IPS-18a (cell line): ENCODE measurements at regions not wholly inside any gene's neighbourhood (a gene's known extent, or its start where the extent isn't known, plus 50 kb on each side); places are given as distances from the start of the nearest gene placed in this dataset.
"Not testable (repeated sequence)": the region's sequence is repeated elsewhere in the genome, so short reads cannot be mapped to it uniquely, and the experiment has no call there.

Source experiments
- H3K27ac ChIP-seq: one replicate; pipeline ENCODE4 v1.5.1; 2013; ENCODE audit warnings: low read length
- H3K27me3 ChIP-seq: one replicate; pipeline ENCODE4 v1.6.1; 2013; ENCODE audit warnings: mild to moderate bottlenecking, low read length; ENCODE audit not compliant: control insufficient read depth, insufficient read depth
- H3K36me3 ChIP-seq: one replicate; pipeline ENCODE4 v1.6.1; 2013; ENCODE audit warnings: low read depth, low read length; ENCODE audit not compliant: control insufficient read depth
- H3K4me1 ChIP-seq: one replicate; pipeline ENCODE4 v1.6.1; 2013; ENCODE audit warnings: low read depth, low read length; ENCODE audit not compliant: control insufficient read depth
- H3K4me3 ChIP-seq: one replicate; pipeline ENCODE4 v1.5.1; 2013; ENCODE audit warnings: low read length
- H3K9ac ChIP-seq: one replicate; pipeline ENCODE4 v1.6.1; 2013; ENCODE audit warnings: mild to moderate bottlenecking, low read length, moderate library complexity
- H3K9me3 ChIP-seq: one replicate; pipeline ENCODE4 v1.6.1; 2013; ENCODE audit warnings: low read depth, low read length; ENCODE audit not compliant: control insufficient read depth

DNA sequence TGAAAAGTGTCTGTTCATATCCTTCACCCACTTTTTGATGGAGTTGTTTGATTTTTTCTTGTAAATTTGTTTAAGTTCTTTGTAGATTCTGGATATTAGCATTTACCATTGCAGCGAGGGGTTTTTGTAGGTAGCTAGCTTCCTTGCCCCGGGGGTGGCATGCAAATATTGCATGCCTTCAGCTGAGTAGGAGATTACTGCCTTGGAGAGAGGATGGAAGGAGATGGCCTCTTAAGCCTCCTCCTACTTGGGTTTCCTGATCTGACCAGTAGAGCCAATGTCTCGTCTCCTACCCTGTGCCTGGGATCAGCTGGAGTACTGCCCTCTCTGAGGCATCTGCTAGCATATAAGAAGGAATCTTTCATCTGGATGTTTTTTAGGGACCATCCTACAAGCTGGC is 134.4 kb upstream of the CCND2 start:
- Histone ChIP-seq H3K27me3 (no peaks in the 10 kb centered on the region), H3K9me3 (no peaks in the 10 kb centered on the region)

DNA sequence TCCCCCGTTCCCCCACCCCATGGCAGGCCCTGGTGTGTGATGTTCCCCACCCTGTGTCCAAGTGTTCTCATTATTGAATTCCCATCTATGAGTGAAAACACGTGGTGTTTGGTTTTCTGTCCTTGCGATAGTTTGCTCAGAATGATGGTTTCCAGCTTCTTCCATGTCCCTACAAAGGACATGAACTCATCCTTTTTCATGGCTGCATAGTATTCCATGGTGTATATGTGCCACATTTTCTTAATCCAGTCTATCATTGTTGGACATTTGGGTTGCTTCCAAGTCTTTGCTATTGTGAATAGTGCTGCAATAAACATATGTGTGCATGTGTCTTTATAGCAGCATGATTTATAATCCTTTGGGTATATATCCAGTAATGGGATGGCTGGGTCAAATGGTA is 135.0 kb upstream of the CCND2 start:
- not testable (repeated sequence) for H3K27me3 ChIP-seq, H3K9me3 ChIP-seq, H3K4me3 ChIP-seq, H3K9ac ChIP-seq, H3K27ac ChIP-seq, H3K36me3 ChIP-seq
- peaks cover 26% of the 10 kb centered on the region for H3K4me1 ChIP-seq

More for the DNA sequence above, 134.4 kb upstream of the CCND2 start:
- peaks cover 19% of the 10 kb centered on the region for H3K4me1 ChIP-seq
- H3K36me3 ChIP-seq: no peaks in the 10 kb centered on the region
- no peak overlapping the region for H3K4me3 ChIP-seq
- H3K9ac ChIP-seq: no peak overlapping the region
- no peak overlapping the region for H3K27ac ChIP-seq

DNA sequence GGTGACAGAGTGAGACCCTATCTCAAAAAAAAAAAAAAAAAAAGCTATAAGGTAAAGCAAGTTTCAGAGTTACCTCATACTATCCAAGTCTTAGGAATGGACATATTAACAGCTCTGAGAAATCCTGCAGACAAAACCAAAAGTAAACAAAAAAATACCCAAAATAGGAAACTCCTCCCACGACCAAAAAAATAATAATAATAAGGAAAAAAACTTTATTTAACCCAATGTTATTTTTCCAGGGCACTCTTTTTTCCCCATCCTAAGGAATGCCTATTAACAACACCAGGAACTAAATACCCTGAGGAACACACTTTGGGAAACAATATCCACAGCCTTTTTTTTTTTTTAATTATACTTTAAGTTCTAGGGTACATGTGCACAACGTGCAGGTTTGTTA is 135.5 kb upstream of the CCND2 start:
- no peak overlapping the region for H3K27ac ChIP-seq
- peaks cover 29% of the 10 kb centered on the region for H3K4me1 ChIP-seq
- no peaks in the 10 kb centered on the region for H3K27me3 ChIP-seq
- H3K9ac ChIP-seq: no peak overlapping the region
- H3K4me3 ChIP-seq: no peak overlapping the region
- H3K36me3 ChIP-seq: no peaks in the 10 kb centered on the region
- H3K9me3 ChIP-seq: no peaks in the 10 kb centered on the region

DNA sequence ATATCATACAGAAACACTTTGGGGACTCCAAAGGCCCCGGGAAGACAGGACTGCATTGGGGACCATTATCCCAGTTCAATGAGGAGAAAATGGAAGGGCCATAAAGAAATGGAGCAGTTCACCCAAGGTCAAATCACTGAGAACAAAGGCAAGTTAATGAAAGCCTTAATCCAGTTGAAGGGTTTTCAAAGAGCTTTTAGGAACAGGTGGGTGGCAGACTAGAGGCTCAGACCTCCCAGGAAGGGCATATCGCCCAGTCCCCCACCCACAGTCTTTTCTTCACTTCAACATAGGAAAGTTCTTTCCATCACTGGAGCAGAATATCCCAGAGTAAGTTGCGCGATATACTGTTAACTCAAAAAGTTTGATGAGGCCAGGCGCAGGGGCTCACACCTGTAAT is 136.1 kb upstream of the CCND2 start:
- H3K9me3 ChIP-seq: no peaks in the 10 kb centered on the region
- no peak overlapping the region for H3K4me3 ChIP-seq
- peaks cover 29% of the 10 kb centered on the region for H3K4me1 ChIP-seq
- no peak overlapping the region for H3K27ac ChIP-seq
- H3K27me3 ChIP-seq: no peaks in the 10 kb centered on the region
- H3K9ac ChIP-seq: no peak overlapping the region
- no peaks in the 10 kb centered on the region for H3K36me3 ChIP-seq

DNA sequence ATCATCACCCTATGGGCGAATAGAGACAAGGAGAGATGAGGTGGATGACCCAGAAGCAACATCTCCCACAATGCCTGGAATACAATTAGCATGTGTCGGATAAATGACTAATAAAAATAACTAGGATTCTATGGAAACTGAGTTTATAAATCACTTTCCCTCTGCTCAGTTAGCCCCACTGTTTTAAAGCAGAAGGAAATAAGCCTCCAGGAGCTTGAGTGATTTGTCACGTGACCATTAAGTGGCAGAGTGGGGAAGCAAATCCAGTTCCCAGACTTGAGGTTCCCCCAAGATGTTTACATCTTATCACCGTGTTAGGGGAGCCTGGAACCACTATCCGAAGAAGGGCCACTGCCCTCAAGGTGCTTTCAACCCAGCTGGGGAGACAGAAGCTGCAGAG is 136.5 kb upstream of the CCND2 start:
- Histone ChIP-seq H3K9ac (no peak overlapping the region), H3K27ac (no peak overlapping the region), H3K4me1 (peaks cover 29% of the 10 kb centered on the region), H3K4me3 (no peak overlapping the region), H3K9me3 (no peaks in the 10 kb centered on the region), H3K36me3 (no peaks in the 10 kb centered on the region), H3K27me3 (no peaks in the 10 kb centered on the region)

DNA sequence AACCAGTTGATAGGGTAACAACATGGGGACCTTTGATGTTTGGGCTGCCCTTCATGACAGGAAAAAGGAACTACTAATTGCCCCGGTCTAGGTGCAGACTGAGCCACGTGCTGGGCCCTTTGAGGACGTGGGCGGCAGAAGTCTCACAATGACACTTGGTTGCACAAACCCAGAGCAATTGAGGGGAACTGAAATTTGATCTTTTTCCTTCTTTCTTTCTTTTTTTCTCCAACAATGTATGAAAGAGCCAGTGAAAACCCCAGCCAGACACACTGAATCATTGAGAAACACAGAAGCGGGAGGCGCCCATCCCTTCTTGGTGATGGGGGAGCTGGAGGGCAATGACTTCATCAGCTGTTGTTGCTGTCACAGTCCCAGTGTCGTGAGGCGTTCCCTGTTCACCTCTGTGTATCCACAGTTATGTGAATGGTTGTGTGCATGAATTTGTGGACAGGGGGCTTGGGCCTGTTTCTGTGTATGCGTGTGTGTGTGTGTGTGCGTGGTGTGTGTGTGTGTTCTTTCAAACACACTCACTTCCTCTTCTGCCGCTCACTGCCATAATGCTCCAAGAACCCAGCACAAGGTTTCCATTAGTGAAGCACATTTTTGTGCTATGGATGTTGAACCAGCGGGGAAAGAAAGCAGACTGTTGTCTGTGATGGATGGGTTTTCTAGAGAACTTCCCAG is 137.5 kb upstream of the CCND2 start:
- H3K4me1 ChIP-seq: peaks cover 29% of the 10 kb centered on the region
- no peaks in the 10 kb centered on the region for H3K36me3 ChIP-seq
- H3K27me3 ChIP-seq: no peaks in the 10 kb centered on the region
- no peak overlapping the region for H3K4me3 ChIP-seq
- no peak overlapping the region for H3K9ac ChIP-seq
- no peaks in the 10 kb centered on the region for H3K9me3 ChIP-seq
- no peak overlapping the region for H3K27ac ChIP-seq

DNA sequence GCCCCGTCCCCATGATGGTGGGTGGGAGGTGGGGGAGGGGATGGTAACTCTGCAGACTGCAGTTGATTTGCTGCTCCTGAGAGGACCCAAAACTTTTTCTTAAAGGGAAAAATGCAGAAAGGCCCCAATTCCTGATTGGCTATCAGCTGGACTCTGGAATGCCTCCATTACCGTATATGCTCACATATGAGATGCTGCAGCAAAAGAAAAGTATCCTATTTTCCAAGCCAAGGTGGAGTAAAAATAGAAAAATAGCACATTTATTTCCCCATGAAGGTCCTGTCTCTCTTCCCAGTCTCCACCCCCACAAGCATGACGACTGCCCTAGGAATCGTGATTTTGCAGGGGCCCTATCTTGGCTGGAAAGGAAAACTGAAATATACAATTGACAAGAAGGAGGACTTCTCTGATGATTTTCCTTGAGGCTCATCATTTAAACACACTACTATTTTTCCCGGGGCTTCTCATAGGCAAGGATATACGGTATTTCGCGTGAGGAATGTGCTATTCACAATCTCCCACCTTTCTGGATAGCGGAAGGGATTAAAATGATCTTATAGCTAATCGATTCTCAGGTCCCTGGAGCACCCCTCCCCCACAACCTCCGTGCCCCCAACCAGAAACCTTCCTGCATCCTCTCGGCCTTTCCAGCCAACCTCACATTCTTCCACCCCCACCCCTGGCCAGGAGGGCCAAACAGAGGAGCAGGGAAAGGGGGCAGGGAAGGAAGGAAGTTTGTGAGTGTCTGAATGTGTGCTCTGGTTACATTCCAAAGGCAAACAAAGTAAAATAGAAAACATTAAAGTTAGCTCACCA is 138.9 kb upstream of the CCND2 start:
- Histone ChIP-seq H3K36me3 (no peaks in the 10 kb centered on the region), H3K9me3 (no peaks in the 10 kb centered on the region), H3K9ac (peak overlapping the region; percentile 30), H3K27ac (peak overlapping the region; percentile 71), H3K27me3 (no peaks in the 10 kb centered on the region), H3K4me1 (peaks cover 25% of the 10 kb centered on the region), H3K4me3 (peak overlapping the region; percentile 43)

DNA sequence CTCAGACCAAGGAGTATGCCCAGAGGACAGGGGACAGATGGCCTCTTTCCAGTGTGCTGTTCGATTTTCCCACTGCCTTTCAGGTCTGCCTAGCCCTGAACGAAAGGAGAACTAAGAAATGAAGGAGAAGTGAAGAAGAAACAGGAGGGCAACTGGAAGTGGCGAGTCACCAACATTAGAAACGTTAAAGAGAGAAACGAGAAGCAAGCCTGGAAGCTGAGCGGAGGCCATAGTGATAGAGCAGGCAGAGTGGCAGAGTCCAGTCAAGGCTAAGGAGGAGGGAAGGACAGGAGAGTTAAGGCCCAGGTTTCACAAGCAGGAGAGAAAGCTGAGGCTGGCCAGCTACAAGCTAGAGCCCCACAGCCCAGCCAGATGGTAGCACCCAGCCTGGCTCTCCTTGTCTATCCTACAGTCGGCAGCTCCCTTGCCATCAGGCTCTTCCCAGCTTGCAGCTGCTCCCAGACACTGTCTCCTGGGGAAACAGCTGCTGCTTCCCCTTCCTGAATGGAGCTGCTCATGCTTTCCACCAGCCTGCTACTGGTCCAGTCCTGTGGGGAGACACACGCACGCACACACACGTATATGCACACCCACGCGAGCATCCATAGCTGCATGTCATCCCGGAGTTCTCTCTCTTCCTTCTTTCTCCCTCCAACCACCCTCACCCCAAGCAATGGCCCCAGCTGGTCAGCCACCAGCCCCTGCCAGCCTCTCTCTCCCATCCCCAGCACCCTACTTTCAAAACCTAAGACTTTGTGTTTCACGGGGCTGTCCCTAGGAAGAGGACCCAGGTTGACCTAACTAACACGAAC is 139.7 kb upstream of the CCND2 start:
- Histone ChIP-seq H3K4me1 (peaks cover 25% of the 10 kb centered on the region), H3K36me3 (no peaks in the 10 kb centered on the region), H3K9ac (peak overlapping the region; percentile 20), H3K27ac (peak overlapping the region; percentile 71), H3K9me3 (no peaks in the 10 kb centered on the region), H3K4me3 (peak overlapping the region; percentile 43), H3K27me3 (no peaks in the 10 kb centered on the region)

DNA sequence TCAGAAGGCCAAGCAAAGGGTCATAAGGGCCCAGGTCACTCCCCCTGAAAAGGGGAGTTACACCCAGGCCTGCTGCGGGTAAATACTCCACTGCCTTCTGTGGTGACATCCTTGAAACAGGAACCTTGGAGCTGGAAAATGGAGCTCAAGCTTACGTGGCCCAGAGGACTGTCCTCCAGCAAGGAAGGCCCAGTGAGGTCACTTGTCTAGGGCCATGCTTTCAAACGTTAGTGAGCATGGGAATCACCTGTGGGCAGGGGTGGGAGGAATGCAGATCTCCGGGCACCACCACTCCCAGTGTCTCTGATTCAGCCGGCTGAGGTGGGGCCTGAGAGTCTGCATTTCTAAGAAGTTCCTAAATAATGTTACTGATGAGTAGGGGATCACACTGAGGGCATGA is 140.5 kb upstream of the CCND2 start:
- H3K9me3 ChIP-seq: no peaks in the 10 kb centered on the region
- no peaks in the 10 kb centered on the region for H3K27me3 ChIP-seq
- H3K4me1 ChIP-seq: peaks cover 25% of the 10 kb centered on the region
- no peak overlapping the region for H3K9ac ChIP-seq
- no peak overlapping the region for H3K4me3 ChIP-seq
- H3K27ac ChIP-seq: no peak overlapping the region
- H3K36me3 ChIP-seq: no peaks in the 10 kb centered on the region

DNA sequence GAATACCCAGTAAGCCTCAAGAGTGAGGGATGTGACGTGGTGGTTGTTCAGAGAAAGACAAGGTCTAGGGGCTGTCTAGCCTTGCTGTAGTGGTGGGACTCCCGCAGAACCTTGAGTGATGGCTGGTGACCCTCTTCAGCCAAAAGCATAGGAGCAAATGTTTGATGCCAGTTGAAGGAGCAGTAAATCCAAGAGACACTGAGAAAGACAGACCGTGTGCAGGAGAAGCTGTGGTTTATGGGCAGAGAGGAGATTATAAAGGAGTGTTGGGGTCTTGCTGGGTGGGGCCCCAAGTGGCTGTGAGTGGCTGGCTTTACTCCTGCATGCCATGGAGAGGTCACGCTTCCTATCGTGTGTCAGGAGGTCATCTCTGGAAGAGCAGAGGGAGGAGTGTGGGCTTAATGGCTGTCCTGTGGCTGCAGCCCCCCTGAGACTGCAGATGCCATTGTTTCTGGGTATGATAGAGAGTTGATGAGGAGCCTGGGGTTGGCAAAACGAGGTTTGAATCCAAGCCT is 152.0 kb upstream of the CCND2 start:
- Histone ChIP-seq H3K4me1 (peaks cover 3% of the 10 kb centered on the region), H3K27me3 (no peaks in the 10 kb centered on the region), H3K9ac (no peak overlapping the region), H3K36me3 (no peaks in the 10 kb centered on the region), H3K4me3 (no peak overlapping the region), H3K9me3 (no peaks in the 10 kb centered on the region), H3K27ac (no peak overlapping the region)

DNA sequence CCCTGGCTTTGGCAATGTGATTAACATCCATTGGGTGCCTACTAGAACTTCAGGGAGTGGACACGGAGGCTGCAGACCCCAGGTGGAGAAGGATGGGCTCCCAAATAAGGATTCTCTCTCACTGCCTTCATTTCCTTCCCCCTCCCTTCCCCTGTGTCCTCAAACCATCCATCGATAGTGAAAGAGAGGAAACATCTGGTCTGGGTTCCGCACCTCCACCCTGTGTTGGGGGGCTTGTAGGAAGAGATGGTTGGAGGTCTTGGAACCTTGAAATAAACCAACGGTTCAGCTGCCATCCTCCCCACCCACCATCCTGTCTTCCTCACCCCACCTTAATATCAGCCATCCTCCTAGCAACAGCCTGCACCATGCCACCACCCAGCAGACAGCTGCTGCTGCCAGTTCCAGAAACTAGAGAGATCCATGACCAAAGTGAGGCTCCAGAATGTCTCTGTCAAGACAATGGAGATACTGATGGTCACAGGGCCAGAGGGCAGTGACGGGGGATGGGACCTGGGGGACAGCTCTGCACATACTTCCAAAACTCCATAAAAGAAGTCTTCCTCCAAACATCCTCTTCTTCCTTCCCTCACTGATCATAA is 153.1 kb upstream of the CCND2 start:
- Histone ChIP-seq H3K4me1 (peaks cover 11% of the 10 kb centered on the region), H3K9me3 (no peaks in the 10 kb centered on the region), H3K4me3 (no peak overlapping the region), H3K36me3 (no peaks in the 10 kb centered on the region), H3K9ac (no peak overlapping the region), H3K27ac (no peak overlapping the region), H3K27me3 (no peaks in the 10 kb centered on the region)
